C1 segment of cervical spinal cord (tissue), 14 donors: ENCODE measurements at regions not wholly inside any gene's neighbourhood (a gene's known extent, or its start where the extent isn't known, plus 50 kb on each side); places are given as distances from the start of the nearest gene placed in this dataset.
"Not testable (repeated sequence)": the region's sequence is repeated elsewhere in the genome, so short reads cannot be mapped to it uniquely, and the experiment has no call there.

Experiments used
- DNase-seq, 14 donors: peaks; one replicate each; lab custom pipeline; 2025; lab: John Stamatoyannopoulos, UW

DNA sequence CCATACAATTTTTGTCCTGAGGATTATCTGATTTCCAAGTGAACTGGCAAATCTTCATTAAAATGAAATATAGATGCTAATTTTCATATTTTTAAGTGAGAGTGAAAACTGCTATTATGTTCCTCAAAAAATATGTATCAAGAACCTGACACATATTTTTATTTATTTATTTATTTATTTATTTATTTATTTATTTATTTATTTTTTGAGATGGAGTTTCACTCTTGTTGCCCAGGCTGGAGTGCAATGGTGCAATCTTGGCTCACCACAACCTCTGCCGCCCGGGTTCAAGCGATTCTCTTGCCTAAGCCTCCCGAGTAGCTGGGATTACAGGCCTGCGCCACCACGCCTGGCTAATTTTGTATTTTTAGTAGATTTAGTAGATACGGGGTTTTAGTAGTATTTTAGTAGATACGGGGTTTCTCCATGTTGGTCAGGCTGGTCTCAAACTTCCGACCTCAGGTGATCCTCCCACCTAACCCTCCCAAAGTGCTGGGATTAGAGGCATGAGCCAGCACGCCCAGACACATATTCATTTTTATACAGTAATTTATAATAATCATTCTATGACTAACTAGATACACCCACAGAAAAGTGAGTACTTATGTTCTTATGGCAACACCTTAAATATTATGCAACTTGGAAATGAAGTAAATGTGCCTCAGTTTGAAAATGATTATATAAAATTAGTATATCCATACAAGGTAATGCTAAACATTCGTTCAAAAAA, 248.3 kb downstream of the CDH7 start:
- DNase-seq: not testable (repeated sequence)

DNA sequence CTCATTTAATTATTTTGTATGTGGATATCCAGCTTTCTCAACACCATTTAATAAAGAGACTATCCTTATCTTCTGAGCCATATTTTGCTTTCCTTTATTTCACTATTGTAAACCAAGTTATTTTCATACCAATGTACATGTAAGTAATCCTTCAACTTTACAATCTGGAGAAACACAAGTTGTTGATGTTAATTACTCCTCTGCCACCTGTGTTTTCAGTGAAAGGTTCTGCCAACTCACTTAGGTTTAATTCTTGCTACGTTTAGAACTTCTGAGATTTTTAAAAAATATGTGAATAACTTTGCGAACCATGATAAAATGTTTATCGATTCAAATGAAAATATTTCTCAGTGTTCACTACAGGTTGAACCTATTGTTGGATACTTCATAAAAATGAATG, 244.4 kb downstream of the CDH7 start:
- DNase-seq: no peak

DNA sequence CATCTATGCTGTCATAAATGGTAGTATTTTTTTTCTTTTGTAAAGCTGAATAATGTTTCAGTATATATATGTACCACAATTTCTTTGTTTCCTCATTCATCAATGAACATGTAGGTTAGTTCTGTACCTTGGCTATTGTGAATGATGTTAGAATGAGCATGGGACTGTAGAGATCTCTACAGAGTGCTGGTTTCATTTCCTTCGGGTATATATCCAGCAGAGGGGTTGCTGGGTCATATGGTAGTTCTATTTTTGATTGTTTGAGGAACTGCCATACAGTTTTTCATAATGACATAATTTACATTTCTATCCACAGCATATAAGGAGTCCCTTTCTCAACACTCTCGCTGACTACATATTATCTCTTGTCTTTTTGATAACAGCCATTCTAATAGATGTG, 243.5 kb downstream of the CDH7 start:
- no peak for DNase-seq

DNA sequence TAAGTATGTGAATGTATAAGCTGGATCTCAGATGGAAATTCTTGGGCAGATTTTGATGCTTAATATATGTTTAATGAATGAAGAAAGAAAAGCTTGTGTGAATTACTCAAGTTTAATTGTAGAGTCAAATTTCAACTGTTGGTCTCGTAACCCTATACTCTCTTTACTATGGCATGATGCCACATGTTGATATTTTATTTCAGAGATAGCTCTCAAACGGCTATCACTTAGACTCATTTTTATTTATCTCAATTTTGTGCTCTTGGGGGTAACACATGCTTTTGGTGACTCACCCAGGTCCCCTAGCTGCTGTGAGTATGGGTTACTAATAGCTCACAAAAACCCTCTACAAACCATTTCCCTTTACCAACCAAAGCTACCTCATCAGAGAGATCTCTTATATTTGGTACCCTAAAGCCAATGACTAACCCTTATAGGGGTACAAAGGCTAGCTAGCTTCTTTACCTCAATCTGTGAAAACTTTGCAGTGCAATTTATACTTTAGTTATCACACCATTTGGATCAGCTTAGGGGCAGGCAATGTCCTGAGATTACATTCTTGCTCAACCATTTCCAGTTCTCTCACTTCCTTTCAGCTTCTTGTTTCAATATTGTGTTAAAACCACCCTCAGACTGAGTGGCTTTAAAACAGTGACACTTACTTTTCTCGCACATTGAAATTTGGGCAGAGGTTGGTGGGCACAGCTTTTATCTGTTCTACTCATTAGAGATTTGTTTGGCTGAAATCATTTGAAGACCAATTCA, 240.3 kb downstream of the CDH7 start:
- no peak for DNase-seq

DNA sequence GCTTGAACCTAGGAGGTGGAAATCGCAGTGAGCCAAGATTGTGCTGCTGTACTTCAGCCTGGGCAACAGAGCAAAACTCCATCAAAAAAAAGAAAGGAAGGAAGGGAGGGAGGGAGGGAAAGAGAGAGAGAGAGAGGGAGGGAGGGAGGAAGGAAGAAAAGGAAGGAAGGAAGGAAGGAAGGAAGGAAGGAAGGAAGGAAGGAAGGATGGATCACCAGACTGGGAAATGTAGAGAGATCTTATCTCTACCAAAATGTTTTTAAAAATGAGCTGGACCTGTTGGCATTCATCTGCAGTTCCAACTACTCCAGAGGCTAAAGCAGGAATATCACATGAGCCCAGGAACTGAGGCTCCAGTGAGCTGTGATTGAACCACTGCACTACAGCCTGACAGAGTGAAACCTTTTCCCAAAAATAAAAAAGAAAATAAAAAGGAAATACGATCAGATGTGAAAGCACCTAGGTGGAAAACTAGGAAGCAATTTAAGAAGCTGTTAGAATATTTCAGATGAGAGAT, 239.4 kb downstream of the CDH7 start:
- no peak for DNase-seq

DNA sequence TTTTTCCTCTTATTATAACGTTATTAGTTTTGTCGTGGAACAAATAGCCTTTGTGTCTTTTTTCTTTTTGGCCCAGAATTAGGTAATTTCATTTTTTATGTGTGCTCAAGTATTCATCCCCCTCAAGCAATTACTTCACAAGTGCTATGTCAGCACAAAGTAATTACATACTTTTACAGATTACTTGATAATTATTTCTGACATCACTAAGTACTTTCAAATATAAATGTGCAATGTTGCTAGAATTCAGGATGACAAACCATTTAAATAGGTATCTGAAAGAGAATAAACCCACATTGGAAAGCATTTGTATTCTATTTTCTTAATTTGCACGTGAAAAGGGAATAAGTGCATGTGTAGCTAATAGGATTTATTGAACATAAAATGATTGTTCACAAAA, 238.2 kb downstream of the CDH7 start:
- DNase-seq: no peak

DNA sequence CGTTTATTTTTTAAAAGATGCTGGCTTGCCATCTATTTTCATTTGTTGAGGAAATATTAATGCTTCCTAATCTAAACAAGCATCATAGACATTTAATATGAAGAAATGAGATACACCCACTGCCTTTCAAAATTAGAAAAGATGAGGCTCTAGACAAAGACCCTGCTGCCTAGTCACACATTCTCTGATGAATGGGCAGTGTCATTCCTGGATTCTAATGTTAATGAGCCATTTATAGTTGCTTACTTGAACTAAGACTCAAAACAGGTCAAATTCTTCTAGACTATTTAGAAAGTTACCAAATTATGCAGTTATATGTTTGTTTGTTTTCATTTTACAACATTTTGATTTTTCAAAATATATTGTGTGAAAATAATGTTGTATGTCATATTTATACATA, 237.6 kb downstream of the CDH7 start:
- DNase-seq: no peak

DNA sequence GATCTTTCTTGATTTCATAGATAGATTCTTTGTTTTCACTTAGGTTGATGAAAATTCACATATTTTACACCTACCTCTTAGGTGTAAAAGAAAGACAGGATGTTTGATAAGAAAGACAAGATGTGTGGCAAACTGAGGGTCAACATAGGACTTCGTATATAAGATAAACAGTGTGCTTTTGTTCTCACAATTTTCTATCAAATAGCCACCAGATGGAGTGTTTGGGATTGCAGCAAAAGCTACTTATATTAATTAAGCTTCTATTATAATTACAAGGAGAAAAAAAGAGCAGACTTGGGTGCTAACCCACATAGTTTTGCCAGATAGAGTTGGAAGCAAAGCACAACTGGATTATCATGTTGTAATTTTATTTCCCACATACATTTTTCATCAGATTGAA, 232.9 kb downstream of the CDH7 start:
- no peak for DNase-seq

DNA sequence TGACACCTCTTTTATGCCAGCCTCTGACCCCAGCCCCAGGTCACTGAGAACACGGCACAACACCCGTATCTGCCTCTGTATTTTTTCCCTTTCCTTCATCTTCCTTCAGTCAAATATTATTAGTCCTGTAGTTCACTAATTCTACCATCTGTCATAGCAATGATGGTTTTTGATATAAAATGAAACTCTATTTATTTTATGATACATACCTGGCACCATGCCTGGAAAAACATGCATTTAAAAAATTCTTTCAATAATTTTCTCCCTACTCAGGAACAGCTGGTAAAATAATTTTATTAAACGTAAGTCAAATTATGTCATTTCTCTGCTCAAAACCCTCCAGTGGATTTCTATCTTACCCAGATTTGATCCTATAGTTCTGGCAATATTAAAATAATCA, 224.7 kb downstream of the CDH7 start:
- DNase-seq: no peak

DNA sequence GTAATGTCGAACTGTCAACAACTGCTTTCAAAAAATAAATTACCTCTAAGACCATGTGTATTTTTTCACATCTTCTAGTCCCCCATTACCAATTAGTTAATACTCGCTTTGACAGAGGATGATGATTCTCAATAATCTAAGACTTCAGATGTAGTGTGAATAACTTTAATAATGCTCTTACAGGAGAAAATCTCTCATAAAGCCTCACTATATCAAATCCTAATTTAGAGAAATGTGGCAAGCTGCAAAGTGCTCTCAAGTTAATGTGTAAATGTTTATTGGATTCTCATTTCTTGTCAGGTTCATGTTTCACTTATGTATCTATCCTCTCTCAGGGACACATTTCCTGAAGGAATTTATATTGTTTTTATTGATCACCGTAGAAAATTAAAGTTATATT, 223.9 kb downstream of the CDH7 start:
- no peak for DNase-seq

DNA sequence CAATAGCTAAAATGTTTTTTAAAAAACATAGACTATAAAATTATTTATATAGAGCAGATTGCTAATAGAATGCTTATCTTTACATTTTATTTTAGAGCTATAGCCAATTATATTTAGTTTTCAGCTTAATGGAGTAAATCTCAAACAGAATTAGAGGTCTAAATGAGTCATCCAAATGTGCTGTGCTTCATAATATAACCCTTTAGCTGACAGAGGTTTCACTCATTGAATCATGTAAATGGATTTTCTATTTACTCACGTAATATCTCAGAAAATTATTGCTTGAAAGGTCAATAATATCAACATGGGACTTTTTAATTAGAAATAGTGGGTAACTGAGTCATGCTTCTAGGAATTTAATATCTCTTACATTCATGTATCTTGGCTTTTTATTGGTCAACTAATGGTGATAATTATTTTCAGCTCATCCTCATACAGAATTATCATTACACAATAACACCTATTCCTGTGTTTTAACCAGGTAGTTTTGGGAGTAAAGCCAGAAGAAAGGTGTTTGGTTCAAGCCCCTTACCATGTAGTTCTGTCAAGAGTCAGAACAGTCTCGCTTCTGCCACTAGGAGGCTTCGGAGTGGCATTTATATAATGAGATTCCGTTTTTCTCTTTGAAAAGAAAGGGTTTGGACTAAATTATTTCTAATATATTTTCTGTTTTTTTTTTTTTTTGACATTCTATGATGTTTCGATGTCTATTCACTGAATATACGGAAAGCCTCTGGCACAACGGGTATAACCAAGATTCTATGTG, 217.6 kb downstream of the CDH7 start:
- no peak for DNase-seq

DNA sequence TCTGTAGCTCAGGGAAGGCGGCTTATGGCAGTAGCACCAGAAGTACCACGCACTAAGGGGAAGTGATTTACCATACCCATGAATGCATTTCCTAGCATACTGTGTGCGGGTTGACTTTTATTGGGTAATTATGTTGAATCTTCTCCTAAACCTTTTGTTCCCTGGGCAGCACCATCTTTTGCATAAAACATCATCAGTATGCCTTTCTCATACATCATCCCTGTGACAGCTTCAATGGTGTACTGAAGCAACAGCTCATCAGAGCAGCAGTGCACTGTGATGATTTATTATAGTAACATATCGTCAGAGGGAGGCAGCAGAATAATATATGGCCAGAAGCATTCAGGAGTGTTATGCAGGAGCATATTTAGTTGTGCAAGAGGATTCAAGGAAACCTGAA, 204.9 kb downstream of the CDH7 start:
- DNase-seq: no peak

DNA sequence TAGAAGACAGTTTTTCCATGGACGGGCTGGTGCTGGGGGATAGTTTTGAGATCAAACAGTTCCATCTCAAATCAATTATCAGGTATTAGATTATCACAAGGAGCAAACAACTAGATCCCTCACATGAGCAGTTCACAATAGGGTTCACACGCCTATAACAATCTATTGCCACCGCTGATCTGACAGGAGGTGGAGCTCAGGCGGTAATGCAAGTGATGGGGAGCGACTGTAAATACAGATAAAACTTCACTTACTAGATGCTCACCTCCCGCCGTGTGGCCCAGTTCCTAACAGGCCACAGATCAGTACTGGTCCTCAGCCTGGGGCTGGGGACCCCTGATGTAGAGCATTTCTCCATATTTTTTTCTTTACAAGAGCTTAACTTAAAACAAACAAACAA, 203.6 kb downstream of the CDH7 start:
- DNase-seq: no peak

DNA sequence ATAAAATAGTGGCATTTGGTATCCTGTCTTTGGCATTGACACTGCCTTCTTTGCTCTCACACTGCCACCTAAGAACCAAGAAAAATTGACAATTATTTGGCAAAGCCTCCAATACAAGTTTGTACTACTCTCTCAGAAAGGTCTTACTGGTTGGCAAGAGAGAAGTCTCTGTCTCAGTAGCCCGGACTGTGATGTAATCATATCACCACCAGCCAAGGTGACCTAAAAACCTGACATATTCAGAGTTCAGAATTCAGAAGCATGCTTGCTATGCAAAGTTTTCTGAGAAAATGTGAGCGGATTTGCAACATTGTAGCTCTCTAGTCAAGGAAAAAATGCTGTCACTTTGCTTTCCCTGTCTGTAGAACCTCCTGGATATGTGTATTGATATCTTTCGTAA, 196.0 kb downstream of the CDH7 start:
- DNase-seq: no peak

DNA sequence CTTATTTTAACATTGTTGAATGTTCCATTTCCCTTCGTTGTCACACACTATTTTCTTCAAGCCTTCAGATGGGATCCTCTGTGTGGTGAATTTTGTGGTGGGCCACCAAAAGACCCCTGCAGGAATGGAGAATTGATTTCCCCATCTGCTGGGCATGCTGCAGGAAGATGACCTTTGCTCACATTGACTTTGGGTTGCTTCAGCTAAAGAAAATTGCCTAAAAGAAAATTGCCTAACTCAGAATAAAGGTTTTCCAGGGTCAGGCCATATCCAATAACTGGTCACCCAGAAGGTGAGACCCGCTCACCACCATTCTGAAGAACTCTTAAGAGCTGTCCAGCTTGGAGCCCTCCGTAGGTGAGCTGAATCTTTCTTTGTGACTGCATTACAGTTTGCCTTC, 192.5 kb downstream of the CDH7 start:
- no peak for DNase-seq

DNA sequence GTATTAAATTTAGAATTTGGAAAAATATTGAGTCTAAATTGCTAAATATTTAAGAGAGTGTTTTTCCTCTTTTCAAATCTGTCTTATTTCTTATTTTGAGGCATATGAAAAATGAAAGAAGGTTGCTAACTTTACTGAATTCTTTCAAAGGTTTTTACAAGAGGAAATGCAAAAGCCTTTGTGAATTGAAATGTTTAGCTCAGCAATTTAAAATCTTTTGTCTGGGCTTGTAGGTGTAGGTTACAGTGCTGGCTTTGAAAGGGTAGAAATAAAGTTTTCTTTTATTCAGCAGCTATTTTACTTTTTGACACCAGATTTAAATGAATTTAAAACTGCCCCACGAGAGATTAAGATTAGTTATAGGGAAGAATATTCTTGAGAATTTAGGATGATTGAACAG, 192.0 kb downstream of the CDH7 start:
- no peak for DNase-seq

DNA sequence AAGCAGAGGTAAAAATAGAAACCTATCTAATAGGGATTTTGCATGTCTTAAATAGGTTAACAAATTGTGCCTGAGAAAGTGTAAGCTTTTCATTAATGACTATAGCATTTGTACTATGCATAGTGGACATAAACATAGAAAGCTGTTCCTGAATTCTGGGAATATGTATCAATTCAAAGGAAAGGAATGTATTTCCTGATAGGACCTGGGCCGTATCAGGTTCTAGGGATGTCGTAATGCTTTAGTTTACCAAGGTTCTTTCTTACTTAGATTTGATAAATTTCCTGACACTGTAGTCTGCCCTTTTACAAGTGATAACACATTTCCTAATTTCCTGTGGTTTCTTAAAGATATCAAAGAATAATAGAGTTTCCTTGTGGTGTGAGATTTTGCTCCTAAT, 191.3 kb downstream of the CDH7 start:
- DNase-seq: no peak

DNA sequence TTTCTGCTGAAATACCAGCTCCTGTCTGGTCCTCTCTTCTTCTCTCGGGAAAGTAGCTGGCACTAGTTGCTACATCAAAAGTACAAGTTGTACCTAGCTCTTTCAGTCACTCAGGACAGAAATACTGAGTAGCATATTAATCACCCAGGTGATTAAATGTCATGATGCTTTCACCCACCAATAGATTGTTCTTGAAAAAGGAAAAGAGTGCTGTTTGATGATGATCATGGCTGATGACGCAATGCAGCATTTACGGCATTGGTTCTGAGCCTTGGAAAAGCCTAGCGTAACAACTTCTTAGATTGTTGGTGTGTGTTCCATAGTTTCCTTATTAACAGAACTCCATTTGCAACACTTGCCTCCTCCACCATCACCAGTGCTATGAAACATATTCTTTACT, 190.7 kb downstream of the CDH7 start:
- no peak for DNase-seq
